ENCODE measurements at regions not wholly inside any gene's neighbourhood (a gene's known extent, or its start where the extent isn't known, plus 50 kb on each side); places are given as distances from the start of the nearest gene placed in this dataset.

DNA sequence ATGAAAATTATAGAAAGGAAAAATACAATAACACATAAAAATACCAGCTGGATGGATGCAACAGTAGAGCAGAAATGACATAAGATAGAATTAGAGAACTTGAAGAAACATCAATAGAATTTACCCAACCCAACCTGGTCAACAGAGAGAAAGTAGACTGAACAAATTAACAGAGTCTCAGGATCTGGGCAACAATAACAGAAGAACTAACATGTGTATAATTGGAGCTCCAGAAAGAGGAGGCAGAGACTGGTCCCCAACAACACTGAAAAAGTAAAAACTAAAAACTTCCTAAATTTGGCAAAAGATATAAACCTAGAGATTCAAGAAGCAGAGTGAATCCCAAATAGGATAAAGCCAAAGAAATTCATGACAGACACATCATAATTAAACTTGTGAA lies 458.8 kb downstream of the RPS24 start:
- TF ChIP-seq POLR2AphosphoS5 (IDR thresholded peaks at IDR 0.05; ENCODE audit: low read depth, low read length) (no peak), TAF1 (IDR thresholded peaks at IDR 0.05; ENCODE audit: borderline replicate concordance, insufficient read depth, low read length) (no peak), FOXP2 (optimal IDR thresholded peaks at IDR 0.05; ENCODE audit: borderline replicate concordance, extremely low read depth, extremely low read length, insufficient read depth) (no peak), SIN3A (IDR thresholded peaks at IDR 0.05; ENCODE audit: borderline replicate concordance, insufficient read depth, low read length) (no peak)
